ENCODE measurements at regions not wholly inside any gene's neighbourhood (a gene's known extent, or its start where the extent isn't known, plus 50 kb on each side); places are given as distances from the start of the nearest gene placed in this dataset.

GRCh38 chr9:38162332-38163211 lies 93.5 kb upstream of the SHB start:
- TF ChIP-seq CTCF (IDR thresholded peaks at IDR 0.05) (no peak), POLR2A (IDR thresholded peaks at IDR 0.05; ENCODE audit: low read depth) (no peak), POLR2AphosphoS5 (IDR thresholded peaks at IDR 0.05) (no peak)
